ENCODE measurements at regions not wholly inside any gene's neighbourhood (a gene's known extent, or its start where the extent isn't known, plus 50 kb on each side); places are given as distances from the start of the nearest gene placed in this dataset.

- no peak for TF ChIP-seq CTCF (IDR thresholded peaks at IDR 0.05; ENCODE audit: low read length)
- no peak for TF ChIP-seq EZH2 (IDR thresholded peaks at IDR 0.05; ENCODE audit: borderline replicate concordance, low read length)
Measured at GRCh38 chr2:64793701-64794100, 140.0 kb upstream of the SERTAD2 start.

Data from OCI-LY1 (cell line).